Hematopoietic multipotent progenitor cell treated with erythropoietin and hydrocortisone succinate and interleukin-3 and kit ligand, for 15 days (in vitro differentiated cells): ENCODE measurements at regions not wholly inside any gene's neighbourhood (a gene's known extent, or its start where the extent isn't known, plus 50 kb on each side); places are given as distances from the start of the nearest gene placed in this dataset.
A peak's percentile ranks its signal among the peaks of the same experiment; 100 is the strongest.

Source experiments
- DNase-seq: peaks from one replicate; pipeline ENCODE4 v3.0.0-alpha.2; 2015; ENCODE audit warnings: low spot score

DNA sequence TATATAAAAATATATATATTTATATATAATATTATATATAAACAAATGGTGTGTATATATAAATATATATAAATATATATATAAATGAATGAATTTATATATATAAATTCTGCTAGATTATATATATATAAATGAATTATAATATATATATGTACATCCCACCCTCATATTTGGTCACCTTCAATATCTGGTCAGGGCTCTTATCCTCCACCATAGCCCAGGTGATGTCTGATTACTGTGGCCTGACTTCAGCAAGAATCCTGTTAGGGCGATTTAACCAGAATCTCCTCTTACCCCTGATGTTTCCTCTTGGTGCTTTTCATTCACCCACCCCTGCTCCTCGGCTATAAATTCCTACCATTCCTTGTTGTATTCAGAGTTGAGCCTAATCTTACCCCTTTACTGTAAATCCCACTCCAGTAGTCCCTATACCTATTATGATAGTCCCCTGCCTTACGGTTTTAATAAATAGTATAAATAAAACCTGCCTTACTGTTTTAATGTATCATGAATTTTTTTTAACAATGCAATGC lies 439.6 kb downstream of the PLOD2 start:
- DNase-seq, result no peak

DNA sequence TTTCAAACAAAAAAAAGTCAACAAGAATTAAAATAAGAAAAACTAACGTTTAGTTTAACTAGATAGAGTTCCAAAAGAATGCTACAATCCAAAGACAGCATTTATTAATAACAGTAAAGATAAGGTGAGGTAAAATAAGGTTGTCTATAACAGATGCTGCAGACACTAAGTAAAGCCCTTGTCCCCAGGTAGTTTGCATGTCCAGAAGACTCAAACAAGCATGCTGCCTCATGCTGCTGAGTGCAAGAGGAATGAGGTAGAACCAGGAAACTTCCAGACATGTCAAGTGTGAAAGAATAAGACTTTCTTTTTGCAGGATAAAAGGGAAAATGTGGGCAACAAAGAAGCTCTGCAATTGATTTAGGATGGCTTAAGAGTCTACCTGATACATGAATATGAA lies 439.2 kb downstream of the PLOD2 start:
- DNase-seq, result no peak

DNA sequence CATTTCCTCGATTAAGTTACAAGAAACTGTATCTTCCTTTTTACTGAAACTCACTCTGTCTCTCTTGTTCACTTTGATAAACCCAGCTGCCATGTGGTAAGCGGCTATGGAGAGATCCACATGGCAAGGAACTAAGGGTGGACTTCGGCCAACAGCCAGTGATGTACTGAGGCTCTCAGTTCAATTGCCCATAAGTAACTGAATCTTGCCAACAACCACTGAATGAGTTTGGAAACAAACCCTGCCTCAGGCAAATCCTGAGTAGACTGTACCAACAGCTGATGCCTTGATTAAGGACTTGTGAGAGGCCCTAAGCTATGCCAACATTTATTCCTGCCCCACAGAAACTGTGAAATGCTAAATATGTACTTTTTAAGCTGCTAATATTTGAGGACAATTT lies 433.5 kb downstream of the PLOD2 start:
- no peak for DNase-seq

DNA sequence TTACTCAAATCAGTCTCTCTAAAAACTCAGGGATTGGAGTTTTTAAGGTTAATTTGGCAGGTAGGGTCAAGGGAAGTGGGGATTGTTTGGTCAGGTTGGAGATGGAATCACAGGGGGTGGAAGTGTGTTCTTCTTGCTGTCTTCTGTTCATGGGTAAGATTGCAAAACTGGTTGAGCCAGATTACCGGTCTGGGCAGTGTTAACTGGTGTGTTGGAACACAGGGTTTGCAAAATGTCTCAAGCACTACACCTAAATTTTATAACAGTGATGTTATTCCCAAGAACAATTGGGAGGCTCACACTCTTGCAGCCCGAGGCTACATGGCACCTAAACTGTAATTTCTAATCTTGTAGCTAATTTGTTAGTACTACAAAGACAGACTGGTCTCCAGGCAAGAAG lies 425.4 kb downstream of the PLOD2 start:
- no peak for DNase-seq

DNA sequence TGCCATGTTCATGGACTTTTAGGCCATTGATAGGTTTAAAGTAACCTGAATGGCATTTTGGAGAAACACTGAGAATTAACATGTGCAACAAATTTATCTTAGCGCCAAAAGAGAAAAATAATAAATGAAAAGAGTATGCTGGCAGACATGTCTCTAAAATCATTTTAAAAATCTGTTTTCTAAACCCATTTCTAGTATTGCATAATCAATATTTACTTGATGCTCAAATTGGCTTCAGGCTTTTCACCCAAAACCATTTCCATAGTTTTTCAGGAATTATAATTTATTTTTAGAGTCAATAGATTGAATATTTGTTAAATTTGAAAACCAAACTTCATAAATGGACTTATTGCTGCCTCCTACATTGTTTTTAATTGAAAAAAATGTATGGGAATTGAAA lies 423.0 kb downstream of the PLOD2 start:
- DNase-seq, result no peak

DNA sequence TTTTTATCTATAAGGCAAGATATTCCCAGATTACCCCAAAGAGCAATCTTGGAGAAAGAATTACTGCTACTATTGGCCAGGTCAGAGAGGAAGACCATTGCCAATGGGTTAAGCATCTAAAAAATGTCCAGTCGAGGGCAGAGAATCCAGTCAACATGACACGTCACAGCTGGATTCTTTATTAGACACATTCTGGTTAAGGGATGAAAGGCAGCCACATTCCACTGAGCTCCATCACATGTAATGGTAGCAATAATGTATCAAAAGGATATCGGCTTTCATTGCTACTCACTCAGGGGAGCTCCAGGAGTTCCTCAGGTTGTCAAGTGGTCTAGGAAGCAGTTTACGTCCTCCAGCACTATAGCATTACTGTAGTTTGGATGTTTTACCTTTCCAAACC lies 421.1 kb downstream of the PLOD2 start:
- no peak for DNase-seq

DNA sequence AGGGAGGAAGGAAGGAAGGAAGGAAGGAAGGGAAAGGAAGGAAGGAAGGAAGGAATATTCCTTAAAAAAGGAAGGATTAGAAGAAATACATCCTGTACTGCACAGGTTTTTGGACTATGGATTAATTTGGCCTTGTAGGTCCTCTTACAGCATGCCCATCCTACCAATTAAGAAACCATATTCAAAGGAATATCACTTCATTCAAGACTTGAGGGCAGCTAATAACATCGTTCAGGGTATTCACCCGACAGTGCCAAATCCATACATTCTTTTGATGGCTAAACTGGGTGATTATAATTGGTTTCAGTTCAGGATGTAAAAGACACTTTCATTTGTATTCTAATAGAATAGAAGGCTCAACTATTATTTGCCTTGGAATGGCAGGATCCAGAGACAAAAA lies 410.3 kb downstream of the PLOD2 start:
- DNase-seq, result no peak

DNA sequence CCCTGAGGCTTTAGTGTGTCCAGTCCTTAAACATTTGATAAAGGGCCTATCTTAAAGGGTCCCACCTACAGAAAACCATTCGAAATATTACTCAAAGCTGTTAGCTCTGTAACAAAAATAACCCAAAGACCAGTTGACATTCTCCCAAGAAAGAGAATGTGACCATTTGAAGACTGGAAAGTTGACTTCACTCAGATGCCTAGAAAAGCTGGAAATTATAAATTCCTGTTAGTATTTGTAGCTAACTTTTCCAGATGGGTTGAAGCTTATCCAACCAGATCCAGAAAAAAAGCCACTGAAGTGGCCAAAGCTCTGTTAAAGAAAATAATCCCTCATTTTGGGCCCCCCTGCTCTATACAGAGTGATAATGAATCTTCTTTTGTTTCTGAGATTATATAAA lies 408.4 kb downstream of the PLOD2 start:
- no peak for DNase-seq

DNA sequence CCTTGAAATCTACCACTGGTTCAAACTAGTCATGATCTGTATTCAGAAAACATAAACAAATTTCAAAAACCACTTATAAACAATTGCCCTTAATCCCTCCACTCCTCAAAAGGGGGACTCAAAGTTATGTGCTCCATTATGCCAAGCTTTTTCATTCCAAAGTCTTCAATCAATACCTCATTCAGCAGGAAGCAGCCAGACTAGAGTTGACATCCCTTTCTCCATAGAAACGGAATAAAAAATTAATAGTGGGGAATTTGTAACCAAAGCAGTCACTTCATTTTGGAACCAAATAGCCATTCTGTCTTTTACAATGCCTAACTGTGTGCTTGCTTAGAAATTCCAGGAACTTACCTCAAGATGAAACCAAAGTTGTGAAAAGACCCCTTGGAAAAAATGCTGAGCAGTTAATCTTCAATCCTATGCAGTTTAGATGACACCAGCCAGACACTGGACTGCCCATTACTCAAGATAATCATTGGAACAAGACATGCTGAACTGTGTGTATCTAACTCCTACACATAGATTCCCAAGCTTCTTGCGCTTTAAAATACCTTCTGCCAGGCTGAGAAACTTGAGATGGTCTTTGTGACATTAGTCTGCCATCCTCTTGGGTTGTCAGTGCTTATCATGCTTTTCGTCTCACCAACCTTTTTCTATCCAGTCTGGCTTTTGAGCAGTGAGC lies 406.2 kb downstream of the PLOD2 start:
- DNase-seq, result no peak

DNA sequence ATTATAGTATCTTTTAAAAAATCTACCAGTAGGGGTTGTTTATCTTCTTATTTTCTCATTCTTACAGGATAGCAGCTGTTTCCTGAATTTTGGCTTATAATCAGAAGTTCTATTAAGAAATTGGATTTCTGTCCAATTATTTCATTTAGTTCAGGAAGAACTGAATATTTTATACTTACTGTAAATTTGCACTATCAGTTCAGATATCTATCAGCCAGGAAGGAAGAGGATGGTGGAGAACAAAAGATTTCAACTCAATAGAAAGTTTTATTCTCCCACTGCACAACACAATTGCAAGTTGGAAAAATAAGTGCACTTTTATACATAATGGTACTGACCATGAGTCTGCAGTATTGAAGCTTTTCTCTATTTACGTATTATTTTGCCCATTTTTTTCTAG lies 400.9 kb downstream of the PLOD2 start:
- DNase-seq, result no peak

DNA sequence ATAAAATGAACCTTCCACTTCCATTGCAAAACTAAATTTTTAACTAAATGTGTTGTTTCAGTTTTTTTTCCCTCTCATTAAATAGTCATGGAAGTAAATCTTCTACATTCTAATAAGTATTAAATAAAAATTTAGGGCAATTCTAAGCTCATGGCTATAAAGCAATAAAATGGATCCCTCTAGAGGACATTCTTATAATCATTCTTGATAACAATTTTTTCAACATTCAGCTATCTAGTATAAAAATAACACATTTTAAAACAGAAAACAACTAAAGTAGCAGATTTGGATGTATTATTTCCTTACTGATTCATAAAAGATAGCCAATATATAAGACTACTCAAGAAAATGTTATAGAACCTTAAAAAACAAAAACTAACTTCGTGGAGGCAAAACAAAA lies 393.1 kb downstream of the PLOD2 start:
- no peak for DNase-seq

DNA sequence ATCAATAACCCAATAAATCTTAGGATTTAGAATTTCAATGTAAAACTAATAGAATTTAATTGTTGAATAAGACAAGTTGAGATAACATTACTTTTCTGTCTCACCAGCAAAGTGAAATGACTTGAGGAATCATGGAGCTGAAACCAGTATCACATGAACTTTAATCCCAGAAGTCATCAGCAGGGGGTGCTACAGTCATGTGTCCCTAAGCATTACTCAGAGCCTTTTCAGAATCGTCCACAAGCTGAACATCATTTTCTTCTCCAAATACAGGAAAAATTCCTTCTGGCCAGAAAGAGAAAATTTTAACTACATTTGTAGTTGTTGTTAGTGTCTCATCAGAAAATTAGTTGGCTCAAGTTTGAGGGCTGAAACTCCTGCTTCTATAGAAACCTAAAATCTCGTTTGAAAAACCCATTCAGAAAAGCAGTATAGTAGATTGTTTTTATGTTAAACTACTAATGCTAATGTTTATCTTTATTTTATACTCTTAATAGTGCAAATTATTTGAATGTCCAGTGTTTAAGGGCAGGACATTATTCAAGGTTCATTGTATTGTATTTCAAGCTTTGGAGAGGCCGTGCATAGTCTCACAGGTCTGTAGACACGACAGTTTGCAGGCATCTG lies 384.1 kb downstream of the PLOD2 start:
- DNase-seq, result peak; percentile 8

DNA sequence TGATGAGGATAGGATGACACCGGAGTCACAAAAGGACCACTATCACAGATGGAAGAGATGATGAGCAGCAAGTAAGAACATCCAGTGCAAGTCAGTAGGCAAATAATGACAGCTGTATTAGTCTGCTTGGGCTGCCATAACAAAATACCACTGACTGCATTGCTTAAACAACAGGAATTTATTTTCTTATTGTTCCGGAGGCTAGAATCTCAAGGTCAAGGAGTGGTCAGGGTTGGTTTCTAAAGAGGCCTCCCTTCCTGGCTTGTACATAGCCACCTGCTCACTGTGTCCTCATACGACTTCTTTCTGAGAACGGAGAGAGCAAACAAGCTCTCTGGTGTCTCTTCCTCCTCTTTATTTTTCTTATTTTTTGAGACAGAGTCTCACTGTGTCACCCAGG lies 380.7 kb downstream of the PLOD2 start:
- no peak for DNase-seq

DNA sequence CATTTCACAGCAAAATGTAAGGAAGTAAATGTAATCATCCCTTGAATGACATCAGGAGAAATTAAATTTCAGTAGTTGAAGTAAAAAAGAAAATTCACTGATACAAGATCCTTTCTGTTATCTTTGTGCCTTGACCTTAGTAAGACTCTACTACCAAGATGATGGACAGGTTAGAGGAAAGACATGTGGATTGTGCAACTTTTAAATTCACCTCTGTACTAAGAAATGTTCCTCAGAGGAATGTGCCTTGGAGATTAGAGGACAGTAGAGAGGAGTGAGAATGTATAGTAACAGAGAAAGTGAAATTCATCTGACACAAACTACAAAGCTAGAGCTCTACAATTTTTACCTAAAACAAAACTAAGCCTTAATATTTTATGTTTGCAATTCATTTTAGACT lies 375.3 kb downstream of the PLOD2 start:
- no peak for DNase-seq

DNA sequence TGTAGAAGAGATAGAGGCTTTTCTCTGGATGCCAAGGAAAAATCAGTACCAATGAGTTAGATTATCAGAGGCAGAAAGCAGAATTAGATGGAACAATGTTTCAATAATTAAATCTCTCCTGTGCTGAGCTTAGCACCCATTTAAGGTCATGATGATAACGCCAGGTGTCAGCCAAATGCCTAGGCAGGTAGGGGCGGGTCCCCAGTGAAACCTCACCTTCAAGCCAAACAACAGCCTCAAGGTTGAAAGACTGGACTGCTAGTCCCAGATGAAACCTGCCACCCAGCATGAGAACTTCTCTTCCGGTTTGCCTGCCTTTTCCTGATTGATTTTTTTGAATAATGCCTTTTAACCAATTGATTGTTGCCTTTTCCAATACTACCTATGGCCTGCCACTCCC lies 363.0 kb downstream of the PLOD2 start:
- DNase-seq, result no peak

DNA sequence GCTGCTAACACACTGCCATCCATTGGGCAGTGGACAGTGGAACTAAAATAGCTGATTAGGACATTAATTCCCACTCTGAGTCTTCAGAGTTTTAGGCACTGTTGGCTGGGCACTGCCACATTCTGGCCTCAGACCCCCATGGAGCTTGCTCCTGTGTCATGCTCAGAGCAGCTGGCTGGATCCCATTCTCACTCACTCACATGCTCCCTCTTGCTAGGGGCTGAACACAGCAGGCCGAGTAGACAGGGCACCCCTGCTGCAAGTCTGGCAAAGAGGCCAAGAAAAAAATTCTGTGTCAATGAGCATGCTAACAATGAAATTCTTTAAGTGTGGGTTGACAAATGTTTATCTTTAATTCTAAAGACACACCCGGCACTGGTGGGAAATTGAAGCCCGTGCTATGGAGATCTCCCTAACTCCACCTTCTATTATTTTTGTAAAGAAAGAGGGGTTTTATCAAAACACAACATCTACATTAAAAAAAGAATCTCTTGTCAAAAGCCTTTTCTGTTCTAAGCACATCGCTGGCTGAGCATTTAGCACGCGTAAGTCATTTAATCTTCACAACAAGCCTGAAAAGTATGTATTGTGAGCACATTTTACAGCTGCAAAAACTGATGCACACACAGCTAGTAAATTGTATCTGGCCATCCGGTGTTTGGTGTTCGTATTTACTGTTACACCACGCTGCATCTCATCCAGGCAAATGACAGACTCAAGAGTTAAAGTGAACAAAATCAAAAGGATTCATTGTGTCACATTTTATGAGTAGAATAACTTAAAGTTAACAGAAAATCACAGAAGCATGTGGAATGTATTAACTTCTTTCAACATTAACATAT lies 362.1 kb downstream of the PLOD2 start:
- no peak for DNase-seq

DNA sequence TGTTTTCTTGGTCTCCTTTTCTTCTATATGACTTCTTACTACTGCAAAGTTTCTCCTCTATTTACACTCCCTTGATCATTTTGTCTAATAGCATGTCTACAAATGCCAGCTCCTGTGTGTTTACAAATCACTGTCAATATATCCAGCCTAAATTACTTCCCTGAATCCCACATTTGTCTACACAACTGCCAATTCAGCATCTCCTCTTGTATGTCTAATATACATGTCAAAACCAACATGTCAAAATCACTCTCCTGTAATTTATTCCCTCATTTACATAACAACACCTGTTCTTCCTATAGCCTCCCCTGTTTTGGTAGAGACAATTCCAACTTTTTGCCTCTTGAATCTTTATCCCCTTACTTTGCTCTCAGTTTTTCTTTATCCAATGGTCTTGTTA lies 359.3 kb downstream of the PLOD2 start:
- DNase-seq, result no peak

DNA sequence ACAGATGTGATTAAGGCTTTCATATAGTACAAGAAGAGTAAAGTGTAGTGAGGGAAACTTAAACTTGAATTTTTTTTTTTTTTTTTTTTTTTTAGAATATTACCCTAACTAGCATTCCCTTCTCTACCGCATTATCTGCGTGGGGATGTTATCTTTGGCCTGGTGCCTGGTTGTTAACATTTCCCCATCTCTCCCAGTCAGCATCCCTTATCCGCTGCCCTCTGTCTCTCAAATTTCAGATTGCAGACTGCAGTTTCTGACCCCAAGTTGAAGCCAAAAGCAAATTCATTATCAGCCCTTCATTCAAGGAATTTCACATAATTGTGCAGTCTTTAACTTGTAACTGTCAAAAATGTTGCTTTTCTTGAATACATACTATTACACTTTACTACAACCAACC lies 353.0 kb downstream of the PLOD2 start:
- DNase-seq, result no peak

DNA sequence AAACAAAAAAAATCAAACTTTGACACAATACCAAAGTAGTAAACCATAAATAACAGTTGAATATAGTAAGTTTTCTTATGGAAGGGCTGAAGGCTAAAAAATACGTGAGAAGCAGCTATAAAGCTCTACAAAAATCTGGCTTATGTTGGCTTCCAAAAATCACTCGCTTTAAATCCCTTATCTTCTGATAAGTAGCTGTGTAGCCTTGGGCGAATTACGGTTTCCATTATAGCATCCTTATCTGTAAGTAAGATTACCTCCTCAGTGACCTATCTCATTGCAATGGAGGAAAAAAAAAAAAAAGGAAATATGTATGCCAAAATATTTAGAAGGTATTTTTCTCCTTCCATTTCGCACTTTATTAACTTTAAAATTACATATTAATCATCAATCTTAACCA lies 348.6 kb downstream of the PLOD2 start:
- no peak for DNase-seq

DNA sequence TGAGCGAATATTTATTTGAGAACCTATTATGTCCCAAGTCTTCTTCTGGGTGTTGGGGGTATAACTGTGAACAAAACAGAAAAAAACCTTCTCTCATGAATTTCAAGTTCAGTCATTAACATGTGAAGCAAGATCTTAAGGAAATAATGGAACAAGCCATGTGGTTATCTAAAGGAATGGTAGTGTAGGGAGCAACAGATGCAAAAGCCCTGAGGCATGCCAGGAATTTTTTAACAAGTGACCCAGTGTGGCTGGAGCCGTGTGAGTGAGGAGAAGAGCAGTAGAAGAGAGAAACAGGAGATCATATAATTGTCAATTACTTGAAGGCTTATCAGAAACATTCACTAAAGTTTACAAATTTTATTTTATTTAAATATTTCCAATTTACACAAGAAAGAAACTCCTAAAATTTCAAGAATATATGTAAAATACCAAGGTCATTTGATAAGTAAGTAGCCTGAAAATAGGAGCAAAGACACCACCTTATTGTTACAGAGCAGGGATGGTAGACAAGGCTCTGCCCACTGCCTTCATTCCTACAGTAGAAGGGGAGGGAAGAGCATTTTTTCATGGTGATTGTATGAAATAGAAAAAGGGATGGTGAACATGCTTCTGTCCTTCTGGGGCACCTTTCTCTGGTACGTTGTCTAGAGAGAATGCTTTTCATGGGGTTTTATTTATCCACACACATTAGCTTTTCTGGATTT lies 345.1 kb downstream of the PLOD2 start:
- no peak for DNase-seq

DNA sequence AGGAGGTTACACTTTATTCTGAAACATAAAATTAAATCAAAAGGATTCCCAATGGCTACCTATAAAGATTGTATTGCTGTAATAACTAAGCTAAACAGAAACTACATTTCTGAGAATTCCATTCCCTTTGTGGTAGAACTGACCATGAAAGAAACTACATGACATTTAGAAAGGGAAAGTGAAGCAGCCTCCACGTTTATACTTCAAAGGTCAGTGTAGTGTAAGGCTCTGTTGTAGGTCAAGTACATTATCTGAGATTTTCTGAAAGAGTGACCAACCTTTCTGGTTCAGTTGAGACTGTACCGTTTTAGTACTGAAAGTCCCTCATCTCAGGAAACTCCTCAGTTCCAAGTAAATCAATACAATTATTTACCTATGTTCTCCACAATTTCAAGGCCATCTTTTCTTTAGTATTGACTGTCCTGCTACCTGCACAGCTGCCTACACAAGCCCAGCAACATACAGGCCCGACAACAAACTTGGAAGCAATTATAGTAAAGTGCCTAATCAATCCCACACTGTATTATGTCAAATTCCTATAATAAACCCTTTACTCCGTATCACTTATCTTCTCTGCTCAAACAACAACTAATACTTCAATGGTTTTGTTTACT lies 343.0 kb downstream of the PLOD2 start:
- no peak for DNase-seq

DNA sequence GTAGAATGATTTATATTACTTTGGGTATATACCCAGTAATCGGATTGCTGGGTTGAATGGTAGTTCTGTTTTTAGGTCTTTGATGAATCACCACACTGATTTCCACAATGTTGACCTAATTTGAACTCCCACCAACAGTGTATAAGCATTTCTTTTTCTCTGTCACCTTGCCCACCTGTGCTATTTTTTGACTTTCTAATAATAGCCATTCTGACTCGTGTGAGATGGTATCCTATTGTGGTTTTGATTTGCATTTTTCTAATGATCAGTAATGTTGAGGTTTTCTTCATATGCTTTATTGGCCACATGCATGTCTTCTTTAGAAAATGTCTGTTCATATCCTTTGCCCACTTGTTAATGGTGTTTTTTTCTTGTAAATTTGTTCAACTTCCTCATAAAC lies 340.8 kb downstream of the PLOD2 start:
- no peak for DNase-seq
